Endodermal cell (in vitro differentiated cells): ENCODE measurements at regions not wholly inside any gene's neighbourhood (a gene's known extent, or its start where the extent isn't known, plus 50 kb on each side); places are given as distances from the start of the nearest gene placed in this dataset.

Experiments used
- DNase-seq: peaks from one replicate; pipeline ENCODE4 v3.0.0-alpha.2; 2017
- H3K27ac ChIP-seq: 2 replicates; pipeline ENCODE4 v1.5.1; 2013; ENCODE audit warnings: mild to moderate bottlenecking, low read depth, low read length, moderate library complexity
- H3K27me3 ChIP-seq: 2 replicates; pipeline ENCODE4 v1.6.1; 2013; ENCODE audit warnings: mild to moderate bottlenecking, low read length, moderate library complexity; ENCODE audit not compliant: insufficient read depth, control insufficient read depth, poor library complexity, severe bottlenecking
- H3K36me3 ChIP-seq: 2 replicates; pipeline ENCODE4 v1.7.0; 2013; ENCODE audit warnings: mild to moderate bottlenecking, low read length, moderate library complexity; ENCODE audit not compliant: control insufficient read depth, insufficient read depth
- H3K4me1 ChIP-seq: one replicate; pipeline ENCODE4 v1.7.0; 2013; ENCODE audit warnings: low read length; ENCODE audit not compliant: control insufficient read depth, insufficient read depth
- H3K4me3 ChIP-seq: 2 replicates; pipeline ENCODE4 v1.5.1; 2013; ENCODE audit warnings: mild to moderate bottlenecking, low read length, moderate library complexity
- H3K9ac ChIP-seq: 2 replicates; pipeline ENCODE4 v1.6.1; 2013; ENCODE audit warnings: mild to moderate bottlenecking, low read length, moderate library complexity; ENCODE audit not compliant: poor library complexity, severe bottlenecking; ENCODE audit errors: extremely low read depth
- H3K9me3 ChIP-seq: 2 replicates; pipeline ENCODE4 v1.6.1; 2013; ENCODE audit warnings: mild to moderate bottlenecking, low read length, moderate library complexity; ENCODE audit not compliant: control insufficient read depth
- H3K27ac Mint-ChIP-seq: 2 replicates; pipeline ENCODE4 v1.8.0; 2020; ENCODE audit warnings: mixed read lengths
- H3K27me3 Mint-ChIP-seq: 2 replicates; pipeline ENCODE4 v1.8.0; 2021; ENCODE audit warnings: mild to moderate bottlenecking, mixed read lengths; ENCODE audit not compliant: insufficient read depth
- H3K36me3 Mint-ChIP-seq: 2 replicates; pipeline ENCODE4 v1.8.0; 2020; ENCODE audit warnings: low read depth, mixed read lengths
- H3K4me1 Mint-ChIP-seq: 2 replicates; pipeline ENCODE4 v1.8.0; 2020; ENCODE audit warnings: mixed read lengths
- H3K4me3 Mint-ChIP-seq: 2 replicates; pipeline ENCODE4 v1.8.0; 2020; ENCODE audit warnings: mild to moderate bottlenecking, moderate library complexity, mixed read lengths
- H3K9me3 Mint-ChIP-seq: 2 replicates; pipeline ENCODE4 v1.8.0; 2020; ENCODE audit warnings: mild to moderate bottlenecking, mixed read lengths
- WGBS, 2 experiments: methylation state at CpG; one replicate each; pipeline versions ENCODE4 v1.1.5 to v1.1.7; 2013; ENCODE audit warnings: missing lambda C conversion rate in 2 of 2, mixed read lengths in 1 of 2; ENCODE audit not compliant: insufficient coverage in 1 of 2, insufficient read length in 1 of 2; 5-methylcytosine and 5-hydroxymethylcytosine counted together
- TF ChIP-seq, protein P1 (sequence below): fragments of 200-600 bp; sonication (generic); conservative IDR thresholded peaks from 2 replicates; pipeline ENCODE4 v1.5.0; 2021; ENCODE audit warnings: antibody characterized with exemption, mild to moderate bottlenecking

DNA sequence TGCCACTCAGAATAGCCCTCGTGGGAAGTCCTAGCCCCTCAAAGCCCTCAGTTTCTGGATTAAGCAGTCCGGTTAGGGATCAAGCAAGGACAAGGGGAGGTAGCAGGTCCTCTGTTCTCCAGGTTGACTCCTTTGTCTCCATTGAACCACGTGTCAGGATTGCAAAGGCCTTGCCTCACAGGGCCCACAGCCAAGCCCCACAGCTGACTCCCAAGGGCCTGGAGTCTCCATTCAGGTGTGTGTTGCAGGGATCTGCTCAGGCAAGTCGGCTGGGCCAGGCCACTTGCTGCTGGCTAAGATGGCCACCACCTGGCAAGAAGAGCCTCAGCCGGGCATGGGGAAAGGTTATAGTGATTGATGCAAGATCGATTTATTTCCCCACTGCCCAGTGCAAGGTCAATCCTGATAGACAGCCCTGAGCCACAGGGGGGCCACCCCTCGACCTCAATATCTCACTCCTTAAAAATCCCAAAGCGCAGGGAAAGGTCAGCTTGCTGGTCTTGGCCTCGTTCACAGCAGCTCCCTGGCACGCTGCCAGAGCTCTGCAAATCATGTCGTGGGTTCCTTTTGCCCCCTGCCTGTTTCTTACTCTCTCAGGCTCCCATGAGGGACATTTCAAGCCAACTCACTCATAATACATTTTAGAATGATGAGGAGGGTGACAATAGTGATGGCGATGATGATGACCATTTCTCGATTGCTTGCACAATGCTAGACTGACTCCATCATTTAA, 75.9 kb downstream of the EDN3 start:
- Mint-ChIP-seq H3K4me3 (no peak overlapping the region), H3K27me3 (peaks cover 73% of the 10 kb centered on the region), H3K36me3 (no peaks in the 10 kb centered on the region), H3K4me1 (no peaks in the 10 kb centered on the region), H3K9me3 (no peaks in the 10 kb centered on the region), H3K27ac (no peak overlapping the region)
- WGBS, 2 experiments: 91 to 92% methylated on average over 10 to 13 of the region's 13 CpGs
- no peak for DNase-seq
- H3K27ac ChIP-seq: no peak overlapping the region
- H3K9me3 ChIP-seq: no peaks in the 10 kb centered on the region
- H3K27me3 ChIP-seq: peaks cover 28% of the 10 kb centered on the region
- H3K4me3 ChIP-seq: no peak overlapping the region
- TF ChIP-seq, protein P1, sequence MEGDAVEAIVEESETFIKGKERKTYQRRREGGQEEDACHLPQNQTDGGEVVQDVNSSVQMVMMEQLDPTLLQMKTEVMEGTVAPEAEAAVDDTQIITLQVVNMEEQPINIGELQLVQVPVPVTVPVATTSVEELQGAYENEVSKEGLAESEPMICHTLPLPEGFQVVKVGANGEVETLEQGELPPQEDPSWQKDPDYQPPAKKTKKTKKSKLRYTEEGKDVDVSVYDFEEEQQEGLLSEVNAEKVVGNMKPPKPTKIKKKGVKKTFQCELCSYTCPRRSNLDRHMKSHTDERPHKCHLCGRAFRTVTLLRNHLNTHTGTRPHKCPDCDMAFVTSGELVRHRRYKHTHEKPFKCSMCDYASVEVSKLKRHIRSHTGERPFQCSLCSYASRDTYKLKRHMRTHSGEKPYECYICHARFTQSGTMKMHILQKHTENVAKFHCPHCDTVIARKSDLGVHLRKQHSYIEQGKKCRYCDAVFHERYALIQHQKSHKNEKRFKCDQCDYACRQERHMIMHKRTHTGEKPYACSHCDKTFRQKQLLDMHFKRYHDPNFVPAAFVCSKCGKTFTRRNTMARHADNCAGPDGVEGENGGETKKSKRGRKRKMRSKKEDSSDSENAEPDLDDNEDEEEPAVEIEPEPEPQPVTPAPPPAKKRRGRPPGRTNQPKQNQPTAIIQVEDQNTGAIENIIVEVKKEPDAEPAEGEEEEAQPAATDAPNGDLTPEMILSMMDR: no peak
- H3K4me1 ChIP-seq: no peaks in the 10 kb centered on the region
- H3K9ac ChIP-seq: no peak overlapping the region
- no peaks in the 10 kb centered on the region for H3K36me3 ChIP-seq

DNA sequence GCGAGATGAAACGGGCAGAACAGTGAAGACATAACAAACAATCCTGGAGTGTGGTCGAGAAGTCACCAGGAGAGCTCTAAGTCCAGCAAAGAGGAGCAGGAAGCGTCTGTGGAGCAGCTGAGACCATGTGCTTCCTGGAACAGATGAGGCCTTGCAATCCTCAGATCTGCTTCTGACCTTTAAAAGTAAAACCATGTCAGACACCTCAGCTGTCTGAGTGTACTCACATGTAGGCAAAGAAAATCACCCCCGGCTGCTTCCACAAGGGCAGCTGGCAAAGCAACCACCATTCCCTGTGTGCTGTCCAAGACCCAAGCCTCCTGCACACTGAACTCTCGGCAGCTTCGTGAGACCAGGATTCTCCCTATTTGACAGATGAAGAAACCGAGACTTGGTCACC, 76.6 kb downstream of the EDN3 start:
- Mint-ChIP-seq H3K27me3 (peaks cover 72% of the 10 kb centered on the region), H3K27ac (no peak overlapping the region), H3K4me1 (no peaks in the 10 kb centered on the region), H3K9me3 (no peaks in the 10 kb centered on the region), H3K36me3 (no peaks in the 10 kb centered on the region), H3K4me3 (no peak overlapping the region)
- Histone ChIP-seq H3K36me3 (no peaks in the 10 kb centered on the region), H3K9me3 (no peaks in the 10 kb centered on the region), H3K27me3 (peaks cover 28% of the 10 kb centered on the region), H3K27ac (no peak overlapping the region), H3K9ac (no peak overlapping the region), H3K4me1 (no peaks in the 10 kb centered on the region), H3K4me3 (no peak overlapping the region)
- 91 to 94% methylated on average over 6 to 8 of the region's 8 CpGs for WGBS, 2 experiments
- TF ChIP-seq, protein P1: no peak
- no peak for DNase-seq

DNA sequence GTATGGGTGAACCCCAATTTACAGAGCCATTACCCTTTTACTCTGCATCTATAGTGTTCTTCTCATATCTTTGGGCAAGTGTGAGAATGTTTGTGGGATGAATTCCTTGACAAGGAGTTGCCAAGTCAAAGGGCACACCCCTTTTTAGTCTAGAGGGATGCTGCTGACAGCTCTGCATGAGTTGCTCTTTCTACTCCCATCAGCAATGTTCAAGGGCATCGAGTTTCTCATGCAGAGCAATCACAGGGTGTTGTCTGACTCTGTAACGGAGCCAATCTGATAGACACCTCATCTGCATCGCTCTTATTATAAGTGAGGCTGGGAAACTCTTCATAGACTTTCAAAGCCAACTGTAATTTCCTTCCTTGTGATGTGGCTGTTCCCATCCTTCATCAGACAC, 77.4 kb downstream of the EDN3 start:
- peaks cover 64% of the 10 kb centered on the region for H3K27me3 Mint-ChIP-seq
- 67 to 85% methylated on average over 3 of the region's 3 CpGs for WGBS, 2 experiments

More for the DNA sequence above, 77.4 kb downstream of the EDN3 start:
- H3K36me3 Mint-ChIP-seq: no peaks in the 10 kb centered on the region
- H3K4me3 ChIP-seq: no peak overlapping the region
- no peaks in the 10 kb centered on the region for H3K9me3 Mint-ChIP-seq
- H3K9me3 ChIP-seq: no peaks in the 10 kb centered on the region
- TF ChIP-seq, protein P1: no peak
- H3K27me3 ChIP-seq: peaks cover 28% of the 10 kb centered on the region
- H3K4me3 Mint-ChIP-seq: no peak overlapping the region
- no peak overlapping the region for H3K27ac Mint-ChIP-seq
- H3K36me3 ChIP-seq: no peaks in the 10 kb centered on the region
- no peak overlapping the region for H3K9ac ChIP-seq
- no peaks in the 10 kb centered on the region for H3K4me1 ChIP-seq
- no peaks in the 10 kb centered on the region for H3K4me1 Mint-ChIP-seq
- DNase-seq: no peak
- no peak overlapping the region for H3K27ac ChIP-seq
